GM23248 (cell line): ENCODE measurements at regions not wholly inside any gene's neighbourhood (a gene's known extent, or its start where the extent isn't known, plus 50 kb on each side); places are given as distances from the start of the nearest gene placed in this dataset.

Source experiments
- DNase-seq: peaks from one replicate; pipeline ENCODE4 v3.0.0-alpha.2; 2015
- H2AFZ ChIP-seq: fragments of 200-600 bp; sonication (generic); 2 replicates; pipeline ENCODE4 v1.6.1; 2016; ENCODE audit warnings: antibody characterized with exemption
- H3F3A ChIP-seq: fragments of 200-600 bp; sonication (generic); 2 replicates; pipeline ENCODE4 v1.6.1; 2016; ENCODE audit warnings: mild to moderate bottlenecking, antibody characterized with exemption, mixed run types; ENCODE audit not compliant: insufficient read depth
- H3K27ac ChIP-seq: fragments of 200-600 bp; sonication (generic); 2 replicates; pipeline ENCODE4 v1.5.1; 2016; ENCODE audit warnings: mild to moderate bottlenecking
- H3K27me3 ChIP-seq: fragments of 200-600 bp; sonication (generic); replicated peaks from 2 replicates; pipeline ENCODE4 v1.6.1; 2016; ENCODE audit warnings: mild to moderate bottlenecking; ENCODE audit not compliant: insufficient read depth
- H3K36me3 ChIP-seq: fragments of 200-600 bp; sonication (generic); 2 replicates; pipeline ENCODE4 v1.6.1; 2016; ENCODE audit warnings: low read depth, mild to moderate bottlenecking
- H3K4me1 ChIP-seq: fragments of 200-600 bp; sonication (generic); 2 replicates; pipeline ENCODE4 v1.6.1; 2016; ENCODE audit warnings: mild to moderate bottlenecking; ENCODE audit not compliant: insufficient read depth
- H3K4me2 ChIP-seq: fragments of 200-600 bp; sonication (generic); one replicate; pipeline ENCODE4 v1.6.1; 2016; ENCODE audit warnings: mild to moderate bottlenecking; ENCODE audit not compliant: unreplicated experiment
- H3K4me3 ChIP-seq: fragments of 200-600 bp; sonication (generic); 2 replicates; pipeline ENCODE4 v1.5.1; 2016; ENCODE audit warnings: mild to moderate bottlenecking
- H3K79me2 ChIP-seq: fragments of 200-600 bp; sonication (generic); 2 replicates; pipeline ENCODE4 v1.6.1; 2016; ENCODE audit warnings: mild to moderate bottlenecking; ENCODE audit not compliant: insufficient read depth
- H3K9ac ChIP-seq: fragments of 200-600 bp; sonication (generic); 2 replicates; pipeline ENCODE4 v1.6.1; 2016; ENCODE audit warnings: mild to moderate bottlenecking
- H3K9me2 ChIP-seq: fragments of 200-600 bp; sonication (generic); 2 replicates; pipeline ENCODE4 v1.6.1; 2016; ENCODE audit warnings: mixed run types, mild to moderate bottlenecking, moderate library complexity; ENCODE audit not compliant: insufficient read depth
- H3K9me3 ChIP-seq: fragments of 200-600 bp; sonication (generic); one replicate; pipeline ENCODE4 v1.6.1; 2017; ENCODE audit warnings: low read depth
- H4K20me1 ChIP-seq: fragments of 200-600 bp; sonication (generic); 2 replicates; pipeline ENCODE4 v1.6.0; 2016; ENCODE audit not compliant: insufficient read depth
- EZH2 ChIP-seq: fragments of 200-600 bp; sonication (generic); IDR thresholded peaks from 2 replicates; pipeline ENCODE4 v1.6.1; 2018; ENCODE audit warnings: antibody characterized with exemption, mild to moderate bottlenecking; ENCODE audit not compliant: insufficient read depth, poor library complexity, severe bottlenecking
- EZH2phosphoT487 ChIP-seq: fragments of 200-600 bp; sonication (generic); IDR thresholded peaks from 2 replicates; pipeline ENCODE4 v1.6.1; 2018; ENCODE audit warnings: antibody characterized with exemption, moderate library complexity, mild to moderate bottlenecking, low read depth; ENCODE audit not compliant: insufficient read depth
- WGBS, 2 experiments: methylation state at CpG; one replicate each; pipeline ENCODE4 v1.1.6; 2015 to 2017; ENCODE audit warnings: low lambda C conversion rate in 2 of 2, low coverage in 1 of 2; ENCODE audit errors: missing lambda C conversion rate in 2 of 2; 5-methylcytosine and 5-hydroxymethylcytosine counted together
- in situ Hi-C: fragments of 300-500 bp; cut with MboI; formaldehyde crosslinking; loops from 2 replicates; pipeline ENCODE4 v1.15.0; 2020

DNA sequence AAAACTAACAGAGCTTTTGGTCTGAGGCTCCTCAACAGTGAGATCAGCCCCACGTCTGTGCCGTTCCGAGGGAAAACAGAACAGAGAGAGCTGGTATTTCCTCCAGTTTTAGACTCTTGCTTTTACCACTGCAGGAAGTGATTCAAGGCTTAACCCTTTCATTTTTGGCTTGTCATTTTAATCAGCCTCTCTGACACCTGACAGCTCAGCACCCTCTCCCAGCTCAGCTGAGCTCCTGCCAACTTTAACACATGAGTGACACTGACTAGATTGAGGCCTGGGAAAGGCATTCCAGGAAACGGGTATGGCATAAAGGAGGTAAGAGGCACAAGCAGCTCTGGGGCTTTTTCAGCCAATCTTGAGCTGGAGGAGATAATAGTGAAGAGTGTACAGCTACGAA, 239.4 kb upstream of the SKOR2 start:
- Histone ChIP-seq H3K36me3 (no peaks in the 10 kb centered on the region), H3K4me1 (no peaks in the 10 kb centered on the region), H3K9me3 (no peaks in the 10 kb centered on the region), H3F3A (no peaks in the 10 kb centered on the region), H3K27me3 (no peaks in the 10 kb centered on the region), H3K4me3 (no peak overlapping the region), H3K79me2 (no peaks in the 10 kb centered on the region), H3K27ac (no peak overlapping the region), H4K20me1 (no peaks in the 10 kb centered on the region), H3K4me2 (no peak overlapping the region), H3K9me2 (no peaks in the 10 kb centered on the region), H3K9ac (no peak overlapping the region), H2AFZ (no peak overlapping the region)
- WGBS, 2 experiments = 21 to 24% methylated on average over 5 of the region's 5 CpGs
- TF ChIP-seq EZH2phosphoT487 (no peak), EZH2 (no peak)
- no peak for DNase-seq
- in situ Hi-C loops = no loop called here

GRCh38 chr18:47485221-47485797, 233.8 kb upstream of the SKOR2 start:
- H3K9me2 ChIP-seq = no peaks in the 10 kb centered on the region
- no peaks in the 10 kb centered on the region for H3K36me3 ChIP-seq
- no peak for DNase-seq
- H3K27ac ChIP-seq = no peak overlapping the region
- no peak overlapping the region for H3K9ac ChIP-seq
- no peak overlapping the region for H2AFZ ChIP-seq
- no peak overlapping the region for H3K4me2 ChIP-seq
- no peak overlapping the region for H3K4me3 ChIP-seq
- H3K27me3 ChIP-seq = no peaks in the 10 kb centered on the region
- TF ChIP-seq EZH2 = no peak
- no peak for TF ChIP-seq EZH2phosphoT487
- H3K79me2 ChIP-seq = no peaks in the 10 kb centered on the region
- WGBS, 2 experiments = 25 to 34% methylated on average over 5 of the region's 5 CpGs
- H3F3A ChIP-seq = no peaks in the 10 kb centered on the region
- in situ Hi-C loops = no loop called here
- no peaks in the 10 kb centered on the region for H3K4me1 ChIP-seq
- no peaks in the 10 kb centered on the region for H3K9me3 ChIP-seq
- no peaks in the 10 kb centered on the region for H4K20me1 ChIP-seq

DNA sequence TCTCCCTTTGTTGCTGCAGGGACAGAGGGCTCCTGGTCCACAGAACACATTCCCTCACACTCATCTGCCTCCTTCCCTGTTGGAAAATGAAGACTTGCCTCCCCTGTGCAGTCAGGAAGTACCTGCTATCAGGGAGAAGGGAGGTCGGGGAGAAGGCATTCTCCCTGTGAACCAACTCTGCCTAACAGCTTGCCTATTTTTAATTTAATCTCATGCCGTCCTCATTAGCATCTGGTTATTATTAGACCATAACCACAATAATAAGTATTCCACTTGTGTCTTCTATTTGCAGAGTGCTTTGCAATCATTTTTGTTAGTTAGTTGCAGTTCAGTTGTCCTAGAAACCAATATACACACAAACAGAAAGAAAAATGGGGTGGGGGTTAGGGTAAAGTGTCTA, 232.6 kb upstream of the SKOR2 start:
- H4K20me1 ChIP-seq = no peaks in the 10 kb centered on the region
- no peak for DNase-seq
- H3K9me2 ChIP-seq = no peaks in the 10 kb centered on the region
- WGBS, 2 experiments = 0 to 2% methylated on average over 2 of the region's 2 CpGs
- no peak overlapping the region for H3K4me3 ChIP-seq
- H3K4me1 ChIP-seq = no peaks in the 10 kb centered on the region
- TF ChIP-seq EZH2phosphoT487 = no peak
- no peak for TF ChIP-seq EZH2
- H3K27me3 ChIP-seq = no peaks in the 10 kb centered on the region
- no peak overlapping the region for H3K9ac ChIP-seq
- no peaks in the 10 kb centered on the region for H3K9me3 ChIP-seq
- H3K4me2 ChIP-seq = no peak overlapping the region
- H2AFZ ChIP-seq = no peak overlapping the region
- no peaks in the 10 kb centered on the region for H3K79me2 ChIP-seq
- no peak overlapping the region for H3K27ac ChIP-seq
- in situ Hi-C loops = no loop called here
- H3F3A ChIP-seq = no peaks in the 10 kb centered on the region
- no peaks in the 10 kb centered on the region for H3K36me3 ChIP-seq

GRCh38 chr18:47480166-47480565, 228.7 kb upstream of the SKOR2 start:
- no peaks in the 10 kb centered on the region for H3K4me1 ChIP-seq
- no peaks in the 10 kb centered on the region for H3K9me2 ChIP-seq
- H3F3A ChIP-seq = no peaks in the 10 kb centered on the region
- in situ Hi-C loops = no loop called here
- no peaks in the 10 kb centered on the region for H4K20me1 ChIP-seq
- no peak for TF ChIP-seq EZH2
- TF ChIP-seq EZH2phosphoT487 = no peak
- H3K27me3 ChIP-seq = 0 out of 2 replicates have a peak, but pooled peaks cover 7% of the 10 kb centered on the region
- no peak overlapping the region for H3K27ac ChIP-seq
- H3K4me3 ChIP-seq = no peak overlapping the region
- no peak overlapping the region for H2AFZ ChIP-seq
- H3K9ac ChIP-seq = no peak overlapping the region
- WGBS, 2 experiments = 9 to 22% methylated on average over 3 to 4 of the region's 4 CpGs
- no peaks in the 10 kb centered on the region for H3K36me3 ChIP-seq
- no peaks in the 10 kb centered on the region for H3K9me3 ChIP-seq
- no peak for DNase-seq
- H3K4me2 ChIP-seq = no peak overlapping the region
- no peaks in the 10 kb centered on the region for H3K79me2 ChIP-seq

DNA sequence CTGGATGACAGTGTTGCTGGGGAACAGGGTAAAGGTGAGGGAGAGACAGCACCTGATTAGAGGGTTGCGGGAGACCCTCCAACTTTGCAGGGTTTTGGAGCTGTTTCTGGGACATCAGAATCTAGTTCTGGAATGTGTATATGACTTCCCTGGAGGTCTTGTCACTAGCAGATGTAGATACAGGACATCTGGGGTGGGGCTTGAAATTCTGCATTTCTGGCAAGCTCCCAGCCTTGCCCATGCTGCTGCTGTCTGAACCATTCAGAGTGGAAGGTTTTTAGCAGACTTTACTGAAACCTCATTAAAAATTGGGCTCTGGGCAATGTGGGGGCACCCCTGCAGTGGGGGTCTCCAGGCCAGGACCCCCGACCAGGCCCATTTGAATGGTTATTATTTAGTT, 220.3 kb upstream of the SKOR2 start:
- no peak overlapping the region for H3K4me3 ChIP-seq
- H4K20me1 ChIP-seq = no peaks in the 10 kb centered on the region
- no peak overlapping the region for H3K4me2 ChIP-seq
- in situ Hi-C loops = no loop called here
- H3K9ac ChIP-seq = no peak overlapping the region
- no peak for DNase-seq
- no peaks in the 10 kb centered on the region for H3K36me3 ChIP-seq
- no peaks in the 10 kb centered on the region for H3F3A ChIP-seq
- H3K27ac ChIP-seq = no peak overlapping the region
- H3K79me2 ChIP-seq = no peaks in the 10 kb centered on the region
- no peak for TF ChIP-seq EZH2
- TF ChIP-seq EZH2phosphoT487 = no peak
- no peaks in the 10 kb centered on the region for H3K9me3 ChIP-seq
- no peaks in the 10 kb centered on the region for H3K9me2 ChIP-seq
- H3K4me1 ChIP-seq = no peaks in the 10 kb centered on the region
- WGBS, 2 experiments = 41 to 45% methylated on average over 2 of the region's 2 CpGs
- no peaks in the 10 kb centered on the region for H3K27me3 ChIP-seq
- no peak overlapping the region for H2AFZ ChIP-seq
